ENCODE measurements at regions not wholly inside any gene's neighbourhood (a gene's known extent, or its start where the extent isn't known, plus 50 kb on each side); places are given as distances from the start of the nearest gene placed in this dataset.

GRCh38 chr5:67281874-67282273 lies 85.3 kb upstream of the CD180 start:
- DNase-seq: no peak

GRCh38 chr5:67273689-67274356 lies 77.2 kb upstream of the CD180 start:
- DNase-seq: no peak

- DNase-seq: no peak
Observed at GRCh38 chr5:67272453-67273130, 76.0 kb upstream of the CD180 start.

- DNase-seq: no peak
Observed at GRCh38 chr5:67268231-67269021, 71.8 kb upstream of the CD180 start.

- no peak for DNase-seq
Observed at GRCh38 chr5:67267512-67268216, 71.1 kb upstream of the CD180 start.

GRCh38 chr5:67266654-67267350 lies 70.2 kb upstream of the CD180 start:
- DNase-seq: no peak

- no peak for DNase-seq
Observed at GRCh38 chr5:67265951-67266350, 69.4 kb upstream of the CD180 start.

GRCh38 chr5:67263656-67264408 lies 67.2 kb upstream of the CD180 start:
- DNase-seq: no peak

- no peak for DNase-seq
Observed at GRCh38 chr5:67262956-67263355, 66.4 kb upstream of the CD180 start.

- DNase-seq: no peak
Observed at GRCh38 chr5:67262206-67262605, 65.6 kb upstream of the CD180 start.

- DNase-seq: no peak
Observed at GRCh38 chr5:67259548-67260215, 63.1 kb upstream of the CD180 start.

- no peak for DNase-seq
Observed at GRCh38 chr5:67257500-67257899, 60.9 kb upstream of the CD180 start.

- no peak for DNase-seq
Observed at GRCh38 chr5:67257077-67257476, 60.5 kb upstream of the CD180 start.

GRCh38 chr5:67255881-67256280 lies 59.3 kb upstream of the CD180 start:
- peak; percentile 52 for DNase-seq

GRCh38 chr5:67253911-67254310 lies 57.3 kb upstream of the CD180 start:
- no peak for DNase-seq

- DNase-seq: peak; percentile 73
Observed at GRCh38 chr5:67249590-67249895, 52.9 kb upstream of the CD180 start.

GRCh38 chr5:67248703-67249589 lies 52.3 kb upstream of the CD180 start:
- no peak for DNase-seq

GRCh38 chr5:67246546-67247268 lies 50.1 kb upstream of the CD180 start:
- DNase-seq: no peak
